GM12872 (cell line): ENCODE measurements at regions not wholly inside any gene's neighbourhood (a gene's known extent, or its start where the extent isn't known, plus 50 kb on each side); places are given as distances from the start of the nearest gene placed in this dataset.

ENCODE experiments used
- CTCF ChIP-seq: IDR thresholded peaks from 3 replicates; pipeline ENCODE4 v1.5.1; 2011; ENCODE audit warnings: low read depth, mild to moderate bottlenecking, low read length, moderate library complexity; ENCODE audit not compliant: insufficient read depth

- TF ChIP-seq CTCF = no peak
These were observed 87.5 kb upstream of the ALKAL2 start for GRCh38 chr2:375270-375955.

- TF ChIP-seq CTCF = no peak
These were observed 80.5 kb upstream of the ALKAL2 start for GRCh38 chr2:368386-368785.

DNA sequence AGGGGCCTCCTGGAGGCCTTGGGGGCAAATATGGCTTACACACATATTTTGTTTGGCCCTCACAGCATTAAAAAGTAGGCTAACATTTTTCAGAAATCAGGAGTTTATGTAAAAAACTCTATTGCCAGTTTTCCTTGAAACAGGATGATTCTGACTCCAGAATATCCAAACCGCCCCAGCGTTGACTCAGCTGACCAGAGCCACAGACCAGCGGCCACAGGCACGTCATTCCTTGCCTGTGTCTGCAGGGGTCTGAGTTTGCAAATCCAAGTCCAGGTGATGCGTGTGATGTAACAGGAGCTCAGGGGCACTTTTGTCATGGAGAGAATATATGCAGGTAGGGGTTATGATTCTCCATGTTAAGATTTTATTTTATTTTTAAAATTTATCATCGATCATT lies 79.4 kb upstream of the ALKAL2 start:
- no peak for TF ChIP-seq CTCF

- no peak for TF ChIP-seq CTCF
These were observed 78.8 kb upstream of the ALKAL2 start for GRCh38 chr2:366706-367105.

DNA sequence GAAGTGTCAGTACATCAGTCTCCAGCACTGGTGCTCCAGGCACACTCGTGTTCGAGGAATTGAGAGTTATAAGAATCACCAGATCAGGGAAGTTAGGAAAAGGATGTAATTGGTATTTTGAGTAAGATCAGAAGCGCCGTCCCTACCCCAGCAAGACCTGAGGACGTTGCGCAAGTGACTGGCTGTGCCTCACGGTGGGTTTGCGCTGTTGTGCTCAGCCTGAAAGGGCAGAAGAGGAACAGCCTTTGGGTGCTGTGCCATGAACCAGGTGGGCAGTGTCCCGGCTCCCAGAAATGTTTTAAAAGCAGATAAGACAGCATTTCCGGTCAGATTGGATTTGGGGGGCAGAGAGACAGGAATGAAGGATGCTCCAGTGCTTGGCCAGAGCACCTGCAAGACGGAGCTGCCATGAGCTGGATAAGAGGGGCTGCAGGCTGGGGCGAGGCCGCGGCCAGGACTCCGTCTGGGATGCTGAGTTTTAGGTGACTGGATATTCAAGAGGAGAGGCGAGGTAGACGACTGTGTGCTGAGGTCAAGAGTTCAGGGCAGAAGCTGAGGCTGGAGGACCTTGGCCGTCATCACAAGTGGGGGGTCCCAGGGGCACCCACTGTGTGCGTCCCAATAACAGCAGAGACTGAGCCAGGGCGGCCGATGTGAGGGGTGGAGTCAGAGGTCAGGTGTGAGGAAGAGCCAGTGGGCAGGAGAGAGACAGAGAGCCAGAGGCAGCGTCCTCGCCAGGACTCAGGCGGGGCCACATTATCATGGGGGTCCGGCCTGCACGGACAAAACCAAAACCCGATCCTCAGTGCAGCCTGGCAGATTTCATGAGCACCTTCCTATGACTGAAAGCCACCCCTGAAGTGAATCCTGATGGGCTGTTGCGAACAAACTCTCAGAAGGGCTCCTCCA lies 77.7 kb upstream of the ALKAL2 start:
- TF ChIP-seq CTCF = no peak

DNA sequence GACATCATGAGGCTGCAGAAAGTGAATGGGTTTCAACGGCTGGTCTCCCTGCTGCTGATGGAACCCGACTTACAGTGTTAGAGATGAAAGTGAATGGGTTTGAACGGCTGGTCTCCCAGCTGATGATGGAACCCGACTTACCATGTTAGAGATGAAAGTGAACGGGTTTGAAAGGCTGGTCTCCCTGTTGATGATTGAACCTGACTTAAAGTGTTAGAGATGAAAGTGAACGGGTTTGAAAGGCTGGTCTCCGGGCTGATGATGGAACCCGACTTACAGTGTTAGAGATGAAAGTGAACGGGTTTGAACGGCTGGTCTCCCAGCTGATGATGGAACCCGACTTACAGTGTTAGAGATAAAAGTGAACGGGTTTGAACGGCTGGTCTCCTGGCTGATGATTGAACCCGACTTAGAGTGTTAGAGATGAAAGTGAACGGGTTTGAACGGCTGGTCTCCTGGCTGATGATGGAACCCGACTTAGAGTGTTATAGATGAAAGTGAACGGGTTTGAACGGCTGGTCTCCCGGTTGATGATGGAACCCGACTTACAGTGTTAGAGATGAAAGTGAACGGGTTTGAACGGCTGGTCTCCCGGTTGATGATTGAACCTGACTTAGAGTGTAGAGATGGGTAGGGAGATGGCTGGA lies 76.1 kb upstream of the ALKAL2 start:
- TF ChIP-seq CTCF = no peak

DNA sequence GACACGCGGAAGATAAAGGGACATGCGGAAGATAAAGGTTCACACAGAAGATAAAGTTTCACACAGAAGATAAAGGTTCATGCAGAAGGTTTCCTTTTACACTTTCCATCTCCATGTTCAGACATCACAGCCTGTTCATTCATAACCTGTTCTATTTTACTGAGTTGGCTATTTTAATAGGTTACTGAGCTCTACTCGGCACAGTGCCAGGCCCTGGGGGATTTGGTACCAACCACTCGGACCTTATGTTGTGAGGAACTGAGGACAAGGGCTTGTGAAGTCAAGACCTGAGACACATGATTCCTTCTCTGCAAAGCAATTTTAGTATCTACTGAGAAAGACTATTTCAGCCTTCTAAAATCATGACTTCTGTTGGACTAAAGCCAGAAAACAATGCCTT lies 75.0 kb upstream of the ALKAL2 start:
- TF ChIP-seq CTCF = no peak
